IMR-90 (cell line): ENCODE measurements at regions not wholly inside any gene's neighbourhood (a gene's known extent, or its start where the extent isn't known, plus 50 kb on each side); places are given as distances from the start of the nearest gene placed in this dataset.

ENCODE experiments used
- ATAC-seq: fragments of 200-7000 bp; cut with Tn5 transposase; 2 replicates; pipeline ENCODE4 v1.9.1; 2020; ENCODE audit warnings: low read depth, mild to moderate bottlenecking, moderate library complexity
- BruUV-seq: library from RNA; stranded (reverse); fragments of 400-500 nt; replicated peaks from 2 replicates; lab custom pipeline; 2021; lab: Mats Ljungman, UMichigan
- CTCF ChIA-PET: fragments of 300-600 bp; formaldehyde crosslinking; extraction: SDS; loops from one replicate; lab custom pipeline; 2021; ENCODE audit warnings: antibody characterized with exemption; lab: Yijun Ruan, JAX
- POLR2A ChIA-PET: fragments of 300-600 bp; sonication (Branson Sonifier 250); formaldehyde crosslinking; loops from one replicate; lab custom pipeline; 2022; ENCODE audit warnings: antibody characterized with exemption; ENCODE audit not compliant: unreplicated experiment; lab: Charles Lee
- DNase-seq: peaks from one replicate; pipeline ENCODE4 v3.0.0; 2013
- H2AFZ ChIP-seq: replicated peaks from 2 replicates; pipeline ENCODE3; 2013; ENCODE audit warnings: low read length, mild to moderate bottlenecking; ENCODE audit not compliant: poor library complexity
- H2AK5ac ChIP-seq: 2 replicates; pipeline ENCODE4 v1.6.1; 2013; ENCODE audit warnings: low read depth, low read length, inconsistent platforms
- H2AK9ac ChIP-seq: replicated peaks from 2 replicates; pipeline ENCODE3; 2013; ENCODE audit warnings: mild to moderate bottlenecking, low read depth, low read length, moderate library complexity; ENCODE audit not compliant: poor library complexity
- H2BK120ac ChIP-seq: 2 replicates; pipeline ENCODE4 v1.6.1; 2013; ENCODE audit warnings: low read depth, low read length, inconsistent platforms
- H2BK15ac ChIP-seq: 3 replicates; pipeline ENCODE4 v1.6.1; 2013; ENCODE audit warnings: low read depth, low read length, inconsistent platforms
- H2BK20ac ChIP-seq: 2 replicates; pipeline ENCODE4 v1.6.1; 2013; ENCODE audit warnings: low read depth, mild to moderate bottlenecking, inconsistent platforms, low read length, moderate library complexity
- H2BK5ac ChIP-seq: 2 replicates; pipeline ENCODE4 v1.6.1; 2013; ENCODE audit warnings: mild to moderate bottlenecking, low read depth, low read length, inconsistent platforms; ENCODE audit not compliant: poor library complexity, severe bottlenecking
- H3K14ac ChIP-seq: replicated peaks from 2 replicates; pipeline ENCODE4 v1.6.1; 2013; ENCODE audit warnings: low read depth, low read length, inconsistent platforms
- H3K18ac ChIP-seq: 2 replicates; pipeline ENCODE4 v1.6.1; 2013; ENCODE audit warnings: low read depth, low read length, control low read depth
- H3K23ac ChIP-seq: 2 replicates; pipeline ENCODE4 v1.6.1; 2013; ENCODE audit warnings: low read depth, low read length, inconsistent platforms
- H3K27ac ChIP-seq: 2 replicates; pipeline ENCODE4 v1.5.1; 2013; ENCODE audit warnings: mild to moderate bottlenecking, control low read depth, low read length; ENCODE audit not compliant: insufficient read depth
- H3K27me3 ChIP-seq: 2 replicates; pipeline ENCODE4 v1.6.1; 2013; ENCODE audit warnings: low read length; ENCODE audit not compliant: control insufficient read depth, insufficient read depth
- H3K36me3 ChIP-seq: 2 replicates; pipeline ENCODE4 v1.6.1; 2013; ENCODE audit warnings: low read length, mixed read lengths; ENCODE audit not compliant: control insufficient read depth, insufficient read depth
- H3K4ac ChIP-seq: 2 replicates; pipeline ENCODE4 v1.6.1; 2013; ENCODE audit warnings: low read depth, low read length, inconsistent platforms
- H3K4me1 ChIP-seq: 2 replicates; pipeline ENCODE4 v1.6.1; 2013; ENCODE audit warnings: low read length, mixed read lengths; ENCODE audit not compliant: control insufficient read depth, insufficient read depth
- H3K4me2 ChIP-seq: 2 replicates; pipeline ENCODE4 v1.6.1; 2013; ENCODE audit warnings: low read depth, mild to moderate bottlenecking, control low read depth, low read length, moderate library complexity
- H3K4me3 ChIP-seq: 2 replicates; pipeline ENCODE4 v1.5.1; 2013; ENCODE audit warnings: low read depth, mild to moderate bottlenecking, control low read depth, low read length, moderate library complexity; ENCODE audit not compliant: insufficient read depth
- H3K56ac ChIP-seq: 2 replicates; pipeline ENCODE4 v1.6.1; 2013; ENCODE audit warnings: low read length, inconsistent platforms; ENCODE audit not compliant: insufficient read depth; ENCODE audit errors: extremely low read depth
- H3K79me1 ChIP-seq, 2 experiments: 2 replicates each; pipeline ENCODE4 v1.6.1; 2013; ENCODE audit warnings: low read length in 2 of 2, inconsistent platforms in 1 of 2, low read depth in 1 of 2
- H3K9ac ChIP-seq: 2 replicates; pipeline ENCODE4 v1.6.1; 2013; ENCODE audit warnings: low read depth, low read length, control low read depth
- H3K9me1 ChIP-seq: 2 replicates; pipeline ENCODE4 v1.6.1; 2013; ENCODE audit warnings: low read length, inconsistent platforms; ENCODE audit not compliant: insufficient read depth
- H3K9me3 ChIP-seq: 2 replicates; pipeline ENCODE4 v1.6.1; 2013; ENCODE audit warnings: low read length; ENCODE audit not compliant: control insufficient read depth, insufficient read depth
- H4K20me1 ChIP-seq: 2 replicates; pipeline ENCODE4 v1.6.1; 2013; ENCODE audit warnings: low read length, inconsistent platforms; ENCODE audit not compliant: insufficient read depth
- H4K5ac ChIP-seq: 2 replicates; pipeline ENCODE4 v1.6.1; 2013; ENCODE audit warnings: mild to moderate bottlenecking, low read depth, low read length, control low read depth
- H4K8ac ChIP-seq, 2 experiments: 2 replicates each; pipeline ENCODE4 v1.6.1; 2013; ENCODE audit warnings: low read depth in 2 of 2, low read length in 2 of 2, control low read depth in 1 of 2, inconsistent platforms in 1 of 2
- H4K91ac ChIP-seq: 2 replicates; pipeline ENCODE4 v1.6.1; 2013; ENCODE audit warnings: low read depth, low read length, inconsistent platforms; ENCODE audit not compliant: insufficient read depth
- MXI1 ChIP-seq: IDR thresholded peaks from 2 replicates; pipeline ENCODE4 v1.6.1; 2012; ENCODE audit warnings: low read depth, mild to moderate bottlenecking, low read length, moderate library complexity, borderline replicate concordance
- NFE2L2 ChIP-seq: fragments of 150-350 bp; IDR thresholded peaks from 2 replicates; pipeline ENCODE4 v1.6.1; 2016; ENCODE audit warnings: low read depth, mild to moderate bottlenecking, low read length
- POLR2A ChIP-seq: IDR thresholded peaks from 2 replicates; pipeline ENCODE4 v1.6.1; 2012; ENCODE audit warnings: mild to moderate bottlenecking, low read depth, low read length
- RAD21 ChIP-seq: IDR thresholded peaks from 2 replicates; pipeline ENCODE4 v1.6.1; 2012; ENCODE audit warnings: low read length, improper control_type of control experiment
- RFX5 ChIP-seq: IDR thresholded peaks from 2 replicates; pipeline ENCODE4 v1.8.0; 2012; ENCODE audit warnings: low read depth, mild to moderate bottlenecking, low read length, moderate library complexity
- SMC3 ChIP-seq: fragments of 150-350 bp; IDR thresholded peaks from 2 replicates; pipeline ENCODE4 v1.6.1; 2016; ENCODE audit warnings: low read depth, mild to moderate bottlenecking, antibody characterized with exemption, low read length, moderate library complexity
- WGBS, 2 experiments: methylation state at CpG; one replicate each; pipeline versions ENCODE4 v1.1.5 to v1.1.7; 2013; ENCODE audit warnings: missing lambda C conversion rate in 2 of 2; ENCODE audit not compliant: insufficient read length in 1 of 2; ENCODE audit errors: extremely low coverage in 2 of 2; 5-methylcytosine and 5-hydroxymethylcytosine counted together
- dilution Hi-C: fragments of 300-500 bp; cut with HindIII; formaldehyde crosslinking; loops from one replicate; pipeline ENCODE4 v1.14.3; 2018; ENCODE audit warnings: low sequenced_read_pairs; ENCODE audit not compliant: unreplicated experiment
- in situ Hi-C: fragments of 300-500 bp; cut with MboI; formaldehyde crosslinking; loops from 3 replicates; pipeline ENCODE4 v1.14.3; 2019; ENCODE audit warnings: low sequenced_read_pairs, inconsistent platforms, mixed read lengths
- intact Hi-C: fragments of 100-400 bp; cut with micrococcal nuclease; formaldehyde crosslinking; loops from 2 replicates; pipeline ENCODE4 v1.10.0; 2022
- TF ChIP-seq, protein P1 (sequence below): fragments of 150-350 bp; IDR thresholded peaks from 2 replicates; pipeline ENCODE4 v1.6.1; 2016; ENCODE audit warnings: low read depth, mild to moderate bottlenecking, low read length, moderate library complexity, borderline replicate concordance

DNA sequence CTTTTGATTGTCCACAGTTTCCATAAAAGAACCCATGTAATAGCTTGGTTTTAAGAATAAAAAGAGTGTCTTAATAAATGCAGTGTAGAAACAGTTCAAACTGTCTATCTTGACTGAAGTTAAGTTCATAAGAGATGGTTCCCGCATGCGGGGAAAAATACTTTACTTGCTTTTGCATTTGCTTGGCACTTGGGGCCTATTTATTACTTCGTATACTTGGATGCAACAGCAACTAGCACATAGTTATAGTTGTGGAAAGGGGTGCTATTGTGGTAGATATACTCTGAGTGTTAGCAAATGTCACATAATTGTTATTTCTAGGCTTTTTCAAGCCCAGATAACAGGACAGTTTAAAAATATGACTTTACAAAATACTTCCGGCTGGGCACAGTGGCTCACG is 97.7 kb upstream of the HMGCLL1 start:
- BruUV-seq, result no TSS peak
- TF ChIP-seq, protein P1, sequence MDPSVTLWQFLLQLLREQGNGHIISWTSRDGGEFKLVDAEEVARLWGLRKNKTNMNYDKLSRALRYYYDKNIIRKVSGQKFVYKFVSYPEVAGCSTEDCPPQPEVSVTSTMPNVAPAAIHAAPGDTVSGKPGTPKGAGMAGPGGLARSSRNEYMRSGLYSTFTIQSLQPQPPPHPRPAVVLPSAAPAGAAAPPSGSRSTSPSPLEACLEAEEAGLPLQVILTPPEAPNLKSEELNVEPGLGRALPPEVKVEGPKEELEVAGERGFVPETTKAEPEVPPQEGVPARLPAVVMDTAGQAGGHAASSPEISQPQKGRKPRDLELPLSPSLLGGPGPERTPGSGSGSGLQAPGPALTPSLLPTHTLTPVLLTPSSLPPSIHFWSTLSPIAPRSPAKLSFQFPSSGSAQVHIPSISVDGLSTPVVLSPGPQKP, result no peak
- TF ChIP-seq MXI1, result no peak
- no peak for TF ChIP-seq RAD21
- no peak for TF ChIP-seq RFX5
- TF ChIP-seq SMC3, result no peak
- TF ChIP-seq POLR2A, result no peak
- no peak for TF ChIP-seq NFE2L2
- H2AFZ ChIP-seq, result no peak overlapping the region
- no peak overlapping the region for H3K9ac ChIP-seq
- dilution Hi-C loops (no loop called here), in situ Hi-C loops (no loop called here), intact Hi-C loops (no loop called here)
- H3K4me2 ChIP-seq, result no peak overlapping the region
- no peak overlapping the region for H2BK15ac ChIP-seq
- no peak overlapping the region for H3K23ac ChIP-seq
- no peaks in the 10 kb centered on the region for H3K9me3 ChIP-seq
- peak overlapping the region; percentile 39; the same call in 1 of the 2 replicates for H4K5ac ChIP-seq
- H3K36me3 ChIP-seq, result no peaks in the 10 kb centered on the region
- no peak for DNase-seq
- no peak overlapping the region for H2AK9ac ChIP-seq
- peak overlapping the region; percentile 3; the same call in 1 of the 2 replicates for H3K18ac ChIP-seq
- peak overlapping the region; percentile 42; the same call in 1 of the 2 replicates for H2BK120ac ChIP-seq
- WGBS, 2 experiments, result no CpG with 5 or more reads among the region's 5 CpGs
- no peak overlapping the region for H3K56ac ChIP-seq
- H2AK5ac ChIP-seq, result no peak overlapping the region
- peak overlapping the region; percentile 18; the same call in 1 of the 2 replicates for H4K91ac ChIP-seq
- CTCF ChIA-PET, result no interaction called here
- no peak overlapping the region for H3K4me3 ChIP-seq
- no peak overlapping the region for H3K14ac ChIP-seq
- no peaks in the 10 kb centered on the region for H3K79me1 ChIP-seq
- peaks cover 5% of the 10 kb centered on the region for H3K4me1 ChIP-seq
- no peak for ATAC-seq
- H4K8ac ChIP-seq, result no peak overlapping the region
- POLR2A ChIA-PET, result no interaction called here
- peak overlapping the region; percentile 11; the same call in 1 of the 2 replicates for H2BK20ac ChIP-seq
- H3K27ac ChIP-seq, result no peak overlapping the region; the same call in 1 of the 2 replicates
- H2BK5ac ChIP-seq, result no peak overlapping the region
- H4K20me1 ChIP-seq, result no peaks in the 10 kb centered on the region
- no peak overlapping the region; the same call in 1 of the 2 replicates for H3K4ac ChIP-seq
- no peaks in the 10 kb centered on the region for H3K27me3 ChIP-seq
- H3K9me1 ChIP-seq, result no peaks in the 10 kb centered on the region
